Liver (tissue), 7 donors: ENCODE measurements at regions not wholly inside any gene's neighbourhood (a gene's known extent, or its start where the extent isn't known, plus 50 kb on each side); places are given as distances from the start of the nearest gene placed in this dataset.

Experiments used
- DNase-seq: peaks from one replicate; pipeline ENCODE4 v3.0.0-alpha.2; 2017; ENCODE audit warnings: low spot score
- H3K27ac ChIP-seq, 2 donors: one replicate each; pipeline ENCODE4 v1.7.0; 2013; ENCODE audit warnings: inconsistent platforms in 2 of 2, low read length in 2 of 2, control low read depth in 1 of 2, low read depth in 1 of 2, mild to moderate bottlenecking in 1 of 2
- H3K27me3 ChIP-seq, 4 donors: one replicate each; pipeline versions ENCODE4 v1.6.1 to v1.7.0; 2013; ENCODE audit warnings: low read length in 3 of 4, inconsistent platforms in 1 of 4, mild to moderate bottlenecking in 1 of 4, moderate library complexity in 1 of 4; ENCODE audit not compliant: control insufficient read depth in 4 of 4, insufficient read depth in 4 of 4
- H3K36me3 ChIP-seq, 4 donors: one replicate each; pipeline versions ENCODE4 v1.6.1 to v1.7.0; 2013; ENCODE audit warnings: low read length in 3 of 4, mild to moderate bottlenecking in 3 of 4, low read depth in 1 of 4, moderate library complexity in 1 of 4; ENCODE audit not compliant: control insufficient read depth in 4 of 4, insufficient read depth in 3 of 4
- H3K4me1 ChIP-seq, 4 donors: one replicate each; pipeline versions ENCODE4 v1.6.1 to v1.7.0; 2013; ENCODE audit warnings: low read length in 3 of 4, mild to moderate bottlenecking in 3 of 4, moderate library complexity in 1 of 4; ENCODE audit not compliant: control insufficient read depth in 4 of 4, insufficient read depth in 4 of 4
- H3K4me3 ChIP-seq, 3 donors: one replicate each; pipeline versions ENCODE4 v1.6.1 to v1.7.0; 2013; ENCODE audit warnings: low read length in 3 of 3, control low read depth in 1 of 3, low read depth in 1 of 3, mild to moderate bottlenecking in 1 of 3
- H3K9ac ChIP-seq, 2 donors: one replicate each; pipeline ENCODE4 v1.7.0; 2013; ENCODE audit warnings: low read length in 2 of 2, mild to moderate bottlenecking in 2 of 2, moderate library complexity in 2 of 2, control low read depth in 1 of 2, low read depth in 1 of 2
- H3K9me3 ChIP-seq, 4 donors: one replicate each; pipeline versions ENCODE4 v1.6.1 to v1.7.0; 2013; ENCODE audit warnings: low read length in 3 of 4; ENCODE audit not compliant: control insufficient read depth in 4 of 4
- ATF3 ChIP-seq: IDR thresholded peaks from 2 replicates; pipeline ENCODE4 v1.6.1; 2016; ENCODE audit warnings: antibody characterized with exemption
- EGR1 ChIP-seq, 2 donors: IDR thresholded peaks; 2 replicates each; pipeline ENCODE4 v1.6.1; 2016 to 2018; ENCODE audit warnings: antibody characterized with exemption in 2 of 2, low read depth in 2 of 2
- FOXA2 ChIP-seq: IDR thresholded peaks from 2 replicates; pipeline ENCODE4 v1.6.1; 2016; ENCODE audit warnings: antibody characterized with exemption
- GABPA ChIP-seq, 2 donors: IDR thresholded peaks in 1 of 2; conservative IDR thresholded peaks in 1 of 2; 2 replicates each; pipeline ENCODE4 v1.6.1; 2016; ENCODE audit warnings: antibody characterized with exemption in 2 of 2, mild to moderate bottlenecking in 1 of 2, moderate library complexity in 1 of 2
- HNF4A ChIP-seq, 2 donors: conservative IDR thresholded peaks; 2 replicates each; pipeline ENCODE4 v1.6.1; 2016; ENCODE audit warnings: antibody characterized with exemption in 2 of 2, mild to moderate bottlenecking in 2 of 2
- HNF4G ChIP-seq: IDR thresholded peaks from 2 replicates; pipeline ENCODE4 v1.6.1; 2016; ENCODE audit warnings: antibody characterized with exemption
- JUND ChIP-seq, 2 donors: IDR thresholded peaks; 2 replicates each; pipeline ENCODE4 v1.6.1; 2016; ENCODE audit warnings: antibody characterized with exemption in 2 of 2
- NR2F2 ChIP-seq: IDR thresholded peaks from 2 replicates; pipeline ENCODE4 v1.6.1; 2016; ENCODE audit warnings: antibody characterized with exemption
- RAD21 ChIP-seq, 2 donors: IDR thresholded peaks; 2 replicates each; pipeline ENCODE4 v1.6.1; 2016; ENCODE audit warnings: antibody characterized with exemption in 2 of 2, mild to moderate bottlenecking in 2 of 2
- RXRA ChIP-seq, 2 donors: IDR thresholded peaks; 2 replicates each; pipeline ENCODE4 v1.6.1; 2017 to 2018; ENCODE audit warnings: antibody characterized with exemption in 2 of 2, mild to moderate bottlenecking in 1 of 2
- SP1 ChIP-seq: IDR thresholded peaks from 2 replicates; pipeline ENCODE4 v1.6.1; 2018; ENCODE audit warnings: antibody characterized with exemption, mild to moderate bottlenecking
- TAF1 ChIP-seq: conservative IDR thresholded peaks from 2 replicates; pipeline ENCODE4 v1.6.1; 2016; ENCODE audit warnings: antibody characterized with exemption, mild to moderate bottlenecking
- YY1 ChIP-seq: IDR thresholded peaks from 2 replicates; pipeline ENCODE4 v1.6.1; 2016; ENCODE audit warnings: antibody characterized with exemption, mild to moderate bottlenecking
- WGBS: extraction: QIAGEN DNeasy Blood & Tissue Kit; methylation state at CpG from one replicate; pipeline ENCODE4 v1.1.7; 2013; 5-methylcytosine and 5-hydroxymethylcytosine counted together
- TF ChIP-seq, protein P1 (sequence below): IDR thresholded peaks from 2 replicates; pipeline ENCODE4 v1.6.1; 2016; ENCODE audit warnings: antibody characterized with exemption
- TF ChIP-seq, protein P2 (sequence below): IDR thresholded peaks from 2 replicates; pipeline ENCODE4 v1.6.1; 2016; ENCODE audit warnings: antibody characterized with exemption
- donor health status: healthy.
- donor health status: healthy.
- donor health status: healthy.
- donor health status: healthy.

- no peaks in the 10 kb centered on the region for H3K36me3 ChIP-seq
- WGBS: 83% methylated on average over 3 of the region's 3 CpGs
- H3K9ac ChIP-seq: no peak overlapping the region
- no peak for DNase-seq
- no peak for TF ChIP-seq EGR1 (IDR thresholded peaks at IDR 0.05; ENCODE audit: low read depth in 2 of 2)
- no peak for TF ChIP-seq NR2F2
- no peak for TF ChIP-seq RAD21 (IDR thresholded peaks at IDR 0.05)
- TF ChIP-seq GABPA (IDR thresholded peaks at IDR 0.05 in 1 of 2, conservative IDR thresholded peaks at IDR 0.05 in 1 of 2): no peak
- no peak for TF ChIP-seq ATF3
- TF ChIP-seq, protein P1, sequence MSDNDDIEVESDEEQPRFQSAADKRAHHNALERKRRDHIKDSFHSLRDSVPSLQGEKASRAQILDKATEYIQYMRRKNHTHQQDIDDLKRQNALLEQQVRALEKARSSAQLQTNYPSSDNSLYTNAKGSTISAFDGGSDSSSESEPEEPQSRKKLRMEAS: no peak
- TF ChIP-seq RXRA (IDR thresholded peaks at IDR 0.05): no peak
- TF ChIP-seq YY1: no peak
- TF ChIP-seq HNF4G: no peak
- no peak for TF ChIP-seq SP1
- no peak for TF ChIP-seq TAF1
- TF ChIP-seq, protein P2, sequence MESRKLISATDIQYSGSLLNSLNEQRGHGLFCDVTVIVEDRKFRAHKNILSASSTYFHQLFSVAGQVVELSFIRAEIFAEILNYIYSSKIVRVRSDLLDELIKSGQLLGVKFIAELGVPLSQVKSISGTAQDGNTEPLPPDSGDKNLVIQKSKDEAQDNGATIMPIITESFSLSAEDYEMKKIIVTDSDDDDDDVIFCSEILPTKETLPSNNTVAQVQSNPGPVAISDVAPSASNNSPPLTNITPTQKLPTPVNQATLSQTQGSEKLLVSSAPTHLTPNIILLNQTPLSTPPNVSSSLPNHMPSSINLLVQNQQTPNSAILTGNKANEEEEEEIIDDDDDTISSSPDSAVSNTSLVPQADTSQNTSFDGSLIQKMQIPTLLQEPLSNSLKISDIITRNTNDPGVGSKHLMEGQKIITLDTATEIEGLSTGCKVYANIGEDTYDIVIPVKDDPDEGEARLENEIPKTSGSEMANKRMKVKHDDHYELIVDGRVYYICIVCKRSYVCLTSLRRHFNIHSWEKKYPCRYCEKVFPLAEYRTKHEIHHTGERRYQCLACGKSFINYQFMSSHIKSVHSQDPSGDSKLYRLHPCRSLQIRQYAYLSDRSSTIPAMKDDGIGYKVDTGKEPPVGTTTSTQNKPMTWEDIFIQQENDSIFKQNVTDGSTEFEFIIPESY: no peak
- TF ChIP-seq JUND (IDR thresholded peaks at IDR 0.05): no peak
- no peak overlapping the region for H3K27ac ChIP-seq
- H3K27me3 ChIP-seq: no peaks in the 10 kb centered on the region
- no peak overlapping the region for H3K4me3 ChIP-seq
- H3K9me3 ChIP-seq: no peaks in the 10 kb centered on the region
- no peaks in the 10 kb centered on the region for H3K4me1 ChIP-seq
Measured at GRCh38 chr7:36053589-36053988, 99.5 kb upstream of the EEPD1 start.

DNA sequence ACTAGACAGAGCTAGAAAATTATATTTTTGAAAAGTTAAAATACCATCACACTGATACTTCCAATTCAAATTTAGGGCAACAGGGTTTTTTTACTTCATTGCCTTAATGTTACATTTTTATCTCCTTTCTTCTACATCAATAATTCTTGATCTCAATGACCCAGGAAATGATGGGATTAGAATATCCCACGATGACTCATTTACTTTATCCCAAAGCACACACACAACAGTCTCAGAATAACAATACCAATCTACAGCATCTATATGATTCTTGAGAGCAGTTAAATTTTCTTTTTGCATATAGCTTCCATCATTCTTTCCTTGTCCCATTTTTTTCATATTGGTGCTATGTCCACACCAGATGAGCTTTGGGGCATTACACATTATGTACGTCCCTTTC lies 98.4 kb upstream of the EEPD1 start:
- Histone ChIP-seq H3K27me3 (no peaks in the 10 kb centered on the region), H3K27ac (no peak overlapping the region), H3K9ac (no peak overlapping the region), H3K9me3 (no peaks in the 10 kb centered on the region), H3K4me1 (no peaks in the 10 kb centered on the region), H3K36me3 (no peaks in the 10 kb centered on the region), H3K4me3 (no peak overlapping the region)
- TF ChIP-seq YY1: no peak
- TF ChIP-seq JUND (IDR thresholded peaks at IDR 0.05): no peak
- TF ChIP-seq GABPA (IDR thresholded peaks at IDR 0.05 in 1 of 2, conservative IDR thresholded peaks at IDR 0.05 in 1 of 2): no peak
- DNase-seq: no peak
- WGBS: 87% methylated on average over 2 of the region's 2 CpGs

DNA sequence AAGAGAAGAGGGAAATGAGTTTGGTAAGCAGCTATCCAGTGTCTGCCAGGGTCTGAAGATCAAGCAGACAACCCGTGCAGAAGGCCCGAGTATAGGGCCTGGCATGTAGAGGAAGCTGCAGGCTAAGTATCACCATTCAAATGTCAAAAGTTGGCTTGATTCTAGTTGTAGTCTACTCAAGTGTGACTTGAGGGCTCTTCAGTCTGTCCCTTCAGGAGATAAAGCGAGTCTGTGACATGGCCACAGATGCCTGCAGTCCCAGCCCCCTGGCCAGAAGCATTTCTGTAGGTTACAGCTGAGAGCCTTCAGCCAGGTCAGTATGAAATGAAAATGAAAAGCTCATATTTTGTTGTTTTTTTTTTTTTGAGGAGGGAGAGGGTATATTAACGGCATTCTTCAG lies 97.8 kb upstream of the EEPD1 start:
- Histone ChIP-seq H3K9me3 (no peaks in the 10 kb centered on the region), H3K4me1 (no peaks in the 10 kb centered on the region), H3K4me3 (no peak overlapping the region), H3K36me3 (no peaks in the 10 kb centered on the region), H3K9ac (no peak overlapping the region), H3K27me3 (no peaks in the 10 kb centered on the region), H3K27ac (no peak overlapping the region)
- TF ChIP-seq HNF4A (conservative IDR thresholded peaks at IDR 0.05) (no peak), RXRA (IDR thresholded peaks at IDR 0.05) (no peak), RAD21 (IDR thresholded peaks at IDR 0.05) (no peak), GABPA (IDR thresholded peaks at IDR 0.05 in 1 of 2, conservative IDR thresholded peaks at IDR 0.05 in 1 of 2) (no peak), EGR1 (IDR thresholded peaks at IDR 0.05; ENCODE audit: low read depth in 2 of 2) (no peak), FOXA2 (no peak)
- TF ChIP-seq, protein P1: no peak
- no peak for DNase-seq
- WGBS: 91% methylated on average over 4 of the region's 4 CpGs
